ENCODE measurements at regions not wholly inside any gene's neighbourhood (a gene's known extent, or its start where the extent isn't known, plus 50 kb on each side); places are given as distances from the start of the nearest gene placed in this dataset.

- Histone ChIP-seq H3K4me3 (no peak overlapping the region), H3K27me3 (no peaks in the 10 kb centered on the region), H3K4me1 (no peaks in the 10 kb centered on the region), H3K9me3 (no peaks in the 10 kb centered on the region), H3K27ac (replicated peaks in 1 of 4) (no peak overlapping the region), H3K36me3 (no peaks in the 10 kb centered on the region)
- TF ChIP-seq EP300 (IDR thresholded peaks at IDR 0.05) (no peak), POLR2A (IDR thresholded peaks at IDR 0.05; ENCODE audit: low read depth) (no peak), POLR2AphosphoS5 (IDR thresholded peaks at IDR 0.05) (no peak)
- no peak for DNase-seq (ENCODE audit: extremely low spot score)
- 55% methylated on average over 2 of the region's 2 CpGs for WGBS
- intact Hi-C loops (cut with DNase I) = no loop called here
Measured at GRCh38 chr7:25486656-25487055, 258.4 kb upstream of the NPVF start.

- H3K4me1 ChIP-seq = peaks cover 5 to 10% (median 7%) of the 10 kb centered on the region in 4 donors
- intact Hi-C loops (cut with DNase I) = no loop called here
- no peak overlapping the region for H3K27ac ChIP-seq (replicated peaks in 1 of 4)
- H3K36me3 ChIP-seq = no peaks in the 10 kb centered on the region
- TF ChIP-seq EP300 (IDR thresholded peaks at IDR 0.05) (no peak), POLR2AphosphoS5 (IDR thresholded peaks at IDR 0.05) (no peak), POLR2A (IDR thresholded peaks at IDR 0.05; ENCODE audit: low read depth) (no peak), CTCF (IDR thresholded peaks at IDR 0.05) (no peak)
- no peaks in the 10 kb centered on the region for H3K9me3 ChIP-seq
- H3K27me3 ChIP-seq = no peaks in the 10 kb centered on the region
- WGBS = 97% methylated on average over 8 of the region's 8 CpGs
- H3K4me3 ChIP-seq = no peak overlapping the region
- no peak for DNase-seq (ENCODE audit: extremely low spot score)
Measured at GRCh38 chr7:25493805-25494366, 265.6 kb upstream of the NPVF start.

GRCh38 chr7:25494896-25495295 lies 266.6 kb upstream of the NPVF start:
- Histone ChIP-seq H3K4me3 (no peak overlapping the region), H3K36me3 (no peaks in the 10 kb centered on the region), H3K27ac (replicated peaks in 1 of 4) (no peak overlapping the region), H3K9me3 (no peaks in the 10 kb centered on the region), H3K4me1 (peaks cover 5 to 10% (median 7%) of the 10 kb centered on the region in 4 donors), H3K27me3 (no peaks in the 10 kb centered on the region)
- intact Hi-C loops (cut with DNase I) = no loop called here
- no peak for DNase-seq (ENCODE audit: extremely low spot score)
- WGBS = 97% methylated on average over 2 of the region's 2 CpGs
- TF ChIP-seq EP300 (IDR thresholded peaks at IDR 0.05) (no peak), CTCF (IDR thresholded peaks at IDR 0.05) (no peak), POLR2A (IDR thresholded peaks at IDR 0.05; ENCODE audit: low read depth) (no peak), POLR2AphosphoS5 (IDR thresholded peaks at IDR 0.05) (no peak)

GRCh38 chr7:25495342-25496250 lies 267.3 kb upstream of the NPVF start:
- H3K36me3 ChIP-seq = no peaks in the 10 kb centered on the region
- no peaks in the 10 kb centered on the region for H3K27me3 ChIP-seq
- no peak overlapping the region for H3K27ac ChIP-seq (replicated peaks in 1 of 4)
- H3K4me3 ChIP-seq = no peak overlapping the region
- no peak for TF ChIP-seq CTCF (IDR thresholded peaks at IDR 0.05)
- TF ChIP-seq EP300 (IDR thresholded peaks at IDR 0.05) = no peak
- no peak for TF ChIP-seq POLR2A (IDR thresholded peaks at IDR 0.05; ENCODE audit: low read depth)
- no peak for TF ChIP-seq POLR2AphosphoS5 (IDR thresholded peaks at IDR 0.05)
- H3K9me3 ChIP-seq = no peaks in the 10 kb centered on the region
- H3K4me1 ChIP-seq = peaks cover 5 to 10% (median 7%) of the 10 kb centered on the region in 4 donors
- no peak for DNase-seq (ENCODE audit: extremely low spot score)
- intact Hi-C loops (cut with DNase I) = no loop called here
- WGBS = 79% methylated on average over 11 of the region's 11 CpGs
